ENCODE measurements at regions not wholly inside any gene's neighbourhood (a gene's known extent, or its start where the extent isn't known, plus 50 kb on each side); places are given as distances from the start of the nearest gene placed in this dataset.

DNA sequence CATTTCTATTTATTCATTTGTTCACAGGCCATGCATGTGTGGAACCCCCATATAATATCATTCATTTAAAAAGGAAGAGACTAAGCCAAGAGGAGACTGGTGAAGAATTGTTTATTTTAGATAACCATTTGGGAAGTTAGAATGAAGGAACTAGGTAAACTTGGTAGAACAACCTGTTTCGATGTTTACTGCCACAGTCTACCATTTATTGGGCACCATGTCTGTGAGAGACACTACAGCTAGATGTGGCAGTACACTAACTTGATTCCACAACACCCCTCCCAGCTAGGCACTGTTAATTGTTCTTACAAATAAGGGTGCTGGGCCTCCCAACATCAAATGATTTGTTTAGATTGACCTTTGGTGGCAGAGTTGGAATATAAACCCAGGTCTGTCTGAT lies 592.4 kb downstream of the EPM2A start:
- no peaks in the 10 kb centered on the region for H3K36me3 ChIP-seq (replicated peaks)
- TF ChIP-seq, protein P1, sequence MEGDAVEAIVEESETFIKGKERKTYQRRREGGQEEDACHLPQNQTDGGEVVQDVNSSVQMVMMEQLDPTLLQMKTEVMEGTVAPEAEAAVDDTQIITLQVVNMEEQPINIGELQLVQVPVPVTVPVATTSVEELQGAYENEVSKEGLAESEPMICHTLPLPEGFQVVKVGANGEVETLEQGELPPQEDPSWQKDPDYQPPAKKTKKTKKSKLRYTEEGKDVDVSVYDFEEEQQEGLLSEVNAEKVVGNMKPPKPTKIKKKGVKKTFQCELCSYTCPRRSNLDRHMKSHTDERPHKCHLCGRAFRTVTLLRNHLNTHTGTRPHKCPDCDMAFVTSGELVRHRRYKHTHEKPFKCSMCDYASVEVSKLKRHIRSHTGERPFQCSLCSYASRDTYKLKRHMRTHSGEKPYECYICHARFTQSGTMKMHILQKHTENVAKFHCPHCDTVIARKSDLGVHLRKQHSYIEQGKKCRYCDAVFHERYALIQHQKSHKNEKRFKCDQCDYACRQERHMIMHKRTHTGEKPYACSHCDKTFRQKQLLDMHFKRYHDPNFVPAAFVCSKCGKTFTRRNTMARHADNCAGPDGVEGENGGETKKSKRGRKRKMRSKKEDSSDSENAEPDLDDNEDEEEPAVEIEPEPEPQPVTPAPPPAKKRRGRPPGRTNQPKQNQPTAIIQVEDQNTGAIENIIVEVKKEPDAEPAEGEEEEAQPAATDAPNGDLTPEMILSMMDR (IDR thresholded peaks at IDR 0.05; ENCODE audit: low read depth, low read length, missing control alignments), result no peak
- in situ Hi-C loops (cut with HindIII; ENCODE audit: low pct_ligation_motif_present, low sequenced_read_pairs), result no loop called here
- H3K27me3 ChIP-seq (replicated peaks), result no peaks in the 10 kb centered on the region
- no peak overlapping the region for H3K4me3 ChIP-seq (ENCODE audit: low read depth, low read length)
- no peak overlapping the region for H3K27ac ChIP-seq
- no peak for DNase-seq

DNA sequence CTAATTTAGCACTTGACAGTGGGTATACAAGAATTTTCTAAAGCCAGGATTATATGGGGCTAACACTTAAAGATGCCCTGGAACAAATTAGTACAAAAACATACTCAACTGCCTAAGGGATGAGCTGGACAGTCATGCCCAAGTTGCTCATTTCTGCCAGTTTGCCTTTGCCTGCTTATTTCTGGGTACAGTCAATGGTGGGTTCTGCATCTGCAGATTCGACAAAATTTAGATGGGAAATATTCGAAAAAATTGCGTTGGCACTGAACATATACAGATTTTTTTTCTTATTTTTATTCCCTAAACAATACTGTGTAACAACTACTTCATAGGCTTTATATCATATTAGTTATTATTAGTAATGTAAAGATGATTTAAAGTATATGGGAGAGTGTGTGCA lies 591.9 kb downstream of the EPM2A start:
- H3K27me3 ChIP-seq (replicated peaks), result no peaks in the 10 kb centered on the region
- H3K36me3 ChIP-seq (replicated peaks), result no peaks in the 10 kb centered on the region
- DNase-seq, result no peak
- H3K4me3 ChIP-seq (ENCODE audit: low read depth, low read length), result no peak overlapping the region
- H3K27ac ChIP-seq, result no peak overlapping the region
- TF ChIP-seq, protein P1 (IDR thresholded peaks at IDR 0.05; ENCODE audit: low read depth, low read length, missing control alignments), result no peak
- in situ Hi-C loops (cut with HindIII; ENCODE audit: low pct_ligation_motif_present, low sequenced_read_pairs), result no loop called here

DNA sequence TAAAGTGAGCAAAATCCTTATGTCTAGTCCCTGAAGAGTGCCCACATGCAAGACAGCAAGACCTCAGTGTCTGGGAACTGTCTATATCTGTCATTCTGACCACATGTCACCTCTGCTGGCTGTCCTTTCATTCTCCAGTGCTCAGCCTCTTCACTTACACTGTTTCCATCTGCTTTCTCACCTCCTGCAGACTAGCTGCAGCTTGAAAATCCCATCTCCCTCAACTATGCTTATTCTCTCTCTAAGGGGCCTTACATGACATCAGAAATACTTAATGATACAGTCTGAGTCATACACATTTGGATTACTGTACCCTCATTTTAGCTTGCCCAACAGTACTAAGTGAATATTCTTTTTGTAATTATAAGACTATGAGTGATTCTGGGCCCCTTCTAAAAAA lies 587.8 kb downstream of the EPM2A start:
- no peak overlapping the region for H3K27ac ChIP-seq
- TF ChIP-seq, protein P1 (IDR thresholded peaks at IDR 0.05; ENCODE audit: low read depth, low read length, missing control alignments), result no peak
- H3K36me3 ChIP-seq (replicated peaks), result no peaks in the 10 kb centered on the region
- no peaks in the 10 kb centered on the region for H3K27me3 ChIP-seq (replicated peaks)
- DNase-seq, result peak; percentile 26
- in situ Hi-C loops (cut with HindIII; ENCODE audit: low pct_ligation_motif_present, low sequenced_read_pairs), result no loop called here
- no peak overlapping the region for H3K4me3 ChIP-seq (ENCODE audit: low read depth, low read length)

DNA sequence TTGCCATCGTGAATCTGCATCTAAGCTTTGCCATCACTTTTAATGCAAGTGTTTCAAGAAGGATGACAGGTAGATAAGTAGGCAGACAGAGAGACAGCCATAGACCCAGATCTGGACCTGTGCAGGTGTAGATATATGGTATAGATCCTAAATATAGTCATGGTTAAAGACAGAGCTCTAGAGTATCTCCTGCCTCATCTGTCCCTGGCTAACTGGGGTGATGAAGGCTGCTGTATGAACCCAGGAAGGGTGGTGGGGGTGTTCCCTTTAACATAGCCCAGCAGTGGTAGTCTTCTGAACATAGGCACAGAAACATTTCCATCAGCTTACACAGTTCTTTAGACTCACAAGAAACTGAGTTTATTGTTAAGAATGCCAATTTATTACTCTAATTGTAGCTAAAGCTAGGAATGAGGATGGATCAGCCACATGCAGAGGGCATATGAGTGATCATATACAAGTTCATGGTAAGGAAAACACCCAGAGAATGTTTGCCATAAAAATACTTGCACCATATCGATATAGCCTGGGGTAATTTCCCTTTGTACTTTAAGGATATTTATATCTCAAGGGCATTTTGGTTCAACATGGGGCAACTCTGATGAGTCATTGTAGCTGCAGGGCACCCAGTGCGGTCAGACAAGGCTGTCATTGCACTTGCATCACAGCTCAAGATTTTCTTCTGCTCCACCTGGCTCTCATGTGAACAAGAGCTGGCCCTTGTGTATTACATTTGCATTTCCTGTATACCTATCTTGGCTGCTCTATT lies 587.2 kb downstream of the EPM2A start:
- TF ChIP-seq, protein P1 (IDR thresholded peaks at IDR 0.05; ENCODE audit: low read depth, low read length, missing control alignments), result no peak
- Histone ChIP-seq H3K27ac (no peak overlapping the region), H3K27me3 (replicated peaks) (no peaks in the 10 kb centered on the region), H3K36me3 (replicated peaks) (no peaks in the 10 kb centered on the region), H3K4me3 (ENCODE audit: low read depth, low read length) (no peak overlapping the region)
- in situ Hi-C loops (cut with HindIII; ENCODE audit: low pct_ligation_motif_present, low sequenced_read_pairs), result no loop called here
- peak; percentile 36 for DNase-seq

DNA sequence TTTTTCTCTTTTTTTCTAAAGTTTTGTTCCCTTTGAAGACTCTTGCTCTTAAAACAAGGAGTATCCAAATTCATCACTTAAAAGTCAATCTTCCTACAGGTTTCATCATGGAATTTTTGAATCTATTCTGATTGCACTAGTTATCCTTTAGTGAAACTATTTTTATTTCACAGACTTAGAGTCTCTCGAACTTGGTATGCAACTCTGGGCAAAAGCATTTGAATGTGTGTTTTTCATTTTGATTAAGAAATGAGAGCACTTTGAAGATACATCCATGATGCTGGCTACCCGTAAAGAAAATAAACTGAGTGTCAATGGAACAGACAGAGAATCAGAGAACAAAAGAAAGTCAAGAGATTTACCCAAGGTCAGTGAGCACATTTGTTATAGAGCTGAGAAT lies 586.5 kb downstream of the EPM2A start:
- H3K4me3 ChIP-seq (ENCODE audit: low read depth, low read length), result no peak overlapping the region
- no peak overlapping the region for H3K27ac ChIP-seq
- DNase-seq, result no peak
- TF ChIP-seq, protein P1 (IDR thresholded peaks at IDR 0.05; ENCODE audit: low read depth, low read length, missing control alignments), result no peak
- in situ Hi-C loops (cut with HindIII; ENCODE audit: low pct_ligation_motif_present, low sequenced_read_pairs), result no loop called here
- no peaks in the 10 kb centered on the region for H3K36me3 ChIP-seq (replicated peaks)
- no peaks in the 10 kb centered on the region for H3K27me3 ChIP-seq (replicated peaks)

DNA sequence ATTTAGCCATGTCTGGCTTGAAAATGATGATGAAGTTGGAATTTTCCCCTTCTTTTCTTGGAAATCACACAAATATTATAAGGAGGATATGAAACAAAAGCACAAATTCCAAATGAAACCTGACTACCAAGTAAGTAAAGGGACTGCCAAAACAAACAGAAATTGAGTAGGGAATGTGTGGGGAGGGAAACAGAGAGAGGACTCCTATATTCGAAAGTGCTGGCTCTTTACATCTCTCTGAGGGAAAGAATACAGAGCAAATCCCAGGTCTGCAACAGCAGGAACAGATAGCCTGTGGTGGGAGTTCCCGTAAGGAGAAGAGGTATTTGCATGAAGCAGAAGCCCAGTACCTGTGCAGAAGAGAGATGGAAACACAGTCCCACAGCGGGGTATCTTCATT lies 583.7 kb downstream of the EPM2A start:
- Histone ChIP-seq H3K27ac (no peak overlapping the region), H3K36me3 (replicated peaks) (no peaks in the 10 kb centered on the region), H3K4me3 (ENCODE audit: low read depth, low read length) (no peak overlapping the region), H3K27me3 (replicated peaks) (no peaks in the 10 kb centered on the region)
- in situ Hi-C loops (cut with HindIII; ENCODE audit: low pct_ligation_motif_present, low sequenced_read_pairs), result no loop called here
- peak; percentile 1 for DNase-seq
- TF ChIP-seq, protein P1 (IDR thresholded peaks at IDR 0.05; ENCODE audit: low read depth, low read length, missing control alignments), result no peak

Measured in brain microvascular endothelial cell (primary cell).